ENCODE measurements at regions not wholly inside any gene's neighbourhood (a gene's known extent, or its start where the extent isn't known, plus 50 kb on each side); places are given as distances from the start of the nearest gene placed in this dataset.

- Histone ChIP-seq H3K4me2 (ENCODE audit: low read length) (no peak overlapping the region), H3K9me2 (ENCODE audit: insufficient read depth, low read length) (no peaks in the 10 kb centered on the region), H3K27me3 (ENCODE audit: insufficient read depth, low read depth, low read length) (no peaks in the 10 kb centered on the region), H3K79me2 (replicated peaks; ENCODE audit: insufficient read depth, low read length) (no peaks in the 10 kb centered on the region), H3K9ac (ENCODE audit: low read length) (no peak overlapping the region), H3K4me3 (ENCODE audit: low read length) (no peak overlapping the region), H3K27ac (ENCODE audit: low read length) (no peak overlapping the region), H3F3A (ENCODE audit: insufficient read depth, low read length, poor library complexity, severe bottlenecking) (no peaks in the 10 kb centered on the region), H4K20me1 (ENCODE audit: insufficient read depth) (no peaks in the 10 kb centered on the region), H3K9me3 (ENCODE audit: low read length) (no peaks in the 10 kb centered on the region), H2AFZ (ENCODE audit: low read depth, low read length) (no peak overlapping the region), H3K36me3 (ENCODE audit: insufficient read depth, low read length) (no peaks in the 10 kb centered on the region)
- TF ChIP-seq EZH2 (IDR thresholded peaks at IDR 0.05; ENCODE audit: borderline replicate concordance, insufficient read depth, low read length, poor library complexity, severe bottlenecking) (no peak), POLR2AphosphoS5 (IDR thresholded peaks at IDR 0.05) (no peak), RAD21 (conservative IDR thresholded peaks at IDR 0.05) (no peak), SMC3 (conservative IDR thresholded peaks at IDR 0.05; ENCODE audit: poor library complexity) (no peak), CTCF (IDR thresholded peaks at IDR 0.05; ENCODE audit: poor library complexity, severe bottlenecking) (no peak), TAF1 (IDR thresholded peaks at IDR 0.05; ENCODE audit: low read depth) (no peak)
Observed at GRCh38 chr20:56715902-56716519, 86.9 kb downstream of the TFAP2C start.

- H3K9me2 ChIP-seq (ENCODE audit: insufficient read depth, low read length) = no peaks in the 10 kb centered on the region
- no peaks in the 10 kb centered on the region for H3F3A ChIP-seq (ENCODE audit: insufficient read depth, low read length, poor library complexity, severe bottlenecking)
- H3K27ac ChIP-seq (ENCODE audit: low read length) = no peak overlapping the region
Observed at GRCh38 chr20:56716806-56717205, 87.7 kb downstream of the TFAP2C start.

More at GRCh38 chr20:56716806-56717205, 87.7 kb downstream of the TFAP2C start:
- Histone ChIP-seq H3K4me2 (ENCODE audit: low read length) (no peak overlapping the region), H3K79me2 (replicated peaks; ENCODE audit: insufficient read depth, low read length) (no peaks in the 10 kb centered on the region), H4K20me1 (ENCODE audit: insufficient read depth) (no peaks in the 10 kb centered on the region), H3K9ac (ENCODE audit: low read length) (no peak overlapping the region), H2AFZ (ENCODE audit: low read depth, low read length) (no peak overlapping the region), H3K27me3 (ENCODE audit: insufficient read depth, low read depth, low read length) (no peaks in the 10 kb centered on the region), H3K4me3 (ENCODE audit: low read length) (no peak overlapping the region), H3K9me3 (ENCODE audit: low read length) (no peaks in the 10 kb centered on the region), H3K36me3 (ENCODE audit: insufficient read depth, low read length) (no peaks in the 10 kb centered on the region)
- TF ChIP-seq POLR2AphosphoS5 (IDR thresholded peaks at IDR 0.05) (no peak), TAF1 (IDR thresholded peaks at IDR 0.05; ENCODE audit: low read depth) (no peak), SMC3 (conservative IDR thresholded peaks at IDR 0.05; ENCODE audit: poor library complexity) (no peak), EP300 (conservative IDR thresholded peaks at IDR 0.05; ENCODE audit: poor library complexity, severe bottlenecking) (no peak), RAD21 (conservative IDR thresholded peaks at IDR 0.05) (no peak), EZH2 (IDR thresholded peaks at IDR 0.05; ENCODE audit: borderline replicate concordance, insufficient read depth, low read length, poor library complexity, severe bottlenecking) (no peak), MXI1 (conservative IDR thresholded peaks at IDR 0.05; ENCODE audit: poor library complexity, severe bottlenecking) (no peak), CTCF (IDR thresholded peaks at IDR 0.05; ENCODE audit: poor library complexity, severe bottlenecking) (no peak), REST (IDR thresholded peaks at IDR 0.05; ENCODE audit: borderline replicate concordance) (no peak)
